Activated CD8-positive, alpha-beta T cell treated with anti-CD3 and anti-CD28 coated beads for 36 hours (primary cell): ENCODE measurements at regions not wholly inside any gene's neighbourhood (a gene's known extent, or its start where the extent isn't known, plus 50 kb on each side); places are given as distances from the start of the nearest gene placed in this dataset.
"Not testable (repeated sequence)": the region's sequence is repeated elsewhere in the genome, so short reads cannot be mapped to it uniquely, and the experiment has no call there.

Source experiments
- ATAC-seq: fragments of 200-7000 bp; cut with Tn5 transposase; one replicate; pipeline ENCODE4 v1.10.0; 2021; ENCODE audit warnings: mild to moderate bottlenecking, moderate library complexity
- CTCF ChIA-PET: fragments of 350-600 bp; sonication (Branson Sonifier 250); formaldehyde crosslinking; loops from one replicate; lab custom pipeline; 2021; ENCODE audit warnings: antibody characterized with exemption; lab: Charles Lee
- POLR2A ChIA-PET: fragments of 350-600 bp; sonication (Branson Sonifier 250); formaldehyde crosslinking; loops from one replicate; lab custom pipeline; 2021; ENCODE audit warnings: antibody characterized with exemption; lab: Charles Lee
- DNase-seq: peaks from one replicate; pipeline ENCODE4 v3.0.0-alpha.2; 2020
- H3K27ac Mint-ChIP-seq: one replicate; pipeline ENCODE4 v1.8.0; 2021; ENCODE audit warnings: mild to moderate bottlenecking, mixed read lengths
- H3K27me3 Mint-ChIP-seq: one replicate; pipeline ENCODE4 v1.8.0; 2021; ENCODE audit warnings: mixed read lengths
- H3K36me3 Mint-ChIP-seq: one replicate; pipeline ENCODE4 v1.8.0; 2021; ENCODE audit warnings: low read depth, mixed read lengths
- H3K4me1 Mint-ChIP-seq: one replicate; pipeline ENCODE4 v1.8.0; 2021; ENCODE audit warnings: low read depth, mixed read lengths
- H3K4me3 Mint-ChIP-seq: one replicate; pipeline ENCODE4 v1.8.0; 2021; ENCODE audit warnings: mild to moderate bottlenecking, moderate library complexity, mixed read lengths
- H3K9me3 Mint-ChIP-seq: one replicate; pipeline ENCODE4 v1.8.0; 2021; ENCODE audit warnings: mixed read lengths
- intact Hi-C: fragments of 100-400 bp; cut with micrococcal nuclease; formaldehyde crosslinking; loops from one replicate; pipeline ENCODE4 v1.10.0; 2022
- TF ChIP-seq, protein P1 (sequence below): fragments of 200-600 bp; IDR thresholded peaks from one replicate; pipeline ENCODE4 v1.8.0; 2022; ENCODE audit warnings: antibody characterized with exemption, mild to moderate bottlenecking

DNA sequence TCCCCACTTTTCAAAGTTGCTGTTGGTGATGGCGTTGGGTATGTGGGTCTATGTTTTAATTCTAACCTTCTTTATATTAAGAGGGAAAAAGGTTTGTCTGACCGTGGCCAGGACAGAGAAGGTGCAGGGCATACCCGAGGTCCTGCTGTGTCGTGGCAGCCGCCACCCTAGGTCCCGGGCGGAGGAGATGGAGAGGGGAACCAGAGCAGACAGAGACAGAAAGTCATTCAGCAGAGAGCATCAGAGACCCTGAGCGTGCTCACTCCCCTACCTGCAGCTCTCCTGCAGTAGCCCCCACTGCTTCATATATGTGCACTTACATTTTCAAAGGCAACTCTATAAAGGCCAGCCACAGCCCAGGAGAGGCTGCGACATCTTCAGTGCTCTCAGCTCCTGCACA lies 327.2 kb upstream of the TNRC6C start:
- H3K36me3 Mint-ChIP-seq = no peaks in the 10 kb centered on the region
- peaks cover 3% of the 10 kb centered on the region for H3K27me3 Mint-ChIP-seq
- TF ChIP-seq, protein P1, sequence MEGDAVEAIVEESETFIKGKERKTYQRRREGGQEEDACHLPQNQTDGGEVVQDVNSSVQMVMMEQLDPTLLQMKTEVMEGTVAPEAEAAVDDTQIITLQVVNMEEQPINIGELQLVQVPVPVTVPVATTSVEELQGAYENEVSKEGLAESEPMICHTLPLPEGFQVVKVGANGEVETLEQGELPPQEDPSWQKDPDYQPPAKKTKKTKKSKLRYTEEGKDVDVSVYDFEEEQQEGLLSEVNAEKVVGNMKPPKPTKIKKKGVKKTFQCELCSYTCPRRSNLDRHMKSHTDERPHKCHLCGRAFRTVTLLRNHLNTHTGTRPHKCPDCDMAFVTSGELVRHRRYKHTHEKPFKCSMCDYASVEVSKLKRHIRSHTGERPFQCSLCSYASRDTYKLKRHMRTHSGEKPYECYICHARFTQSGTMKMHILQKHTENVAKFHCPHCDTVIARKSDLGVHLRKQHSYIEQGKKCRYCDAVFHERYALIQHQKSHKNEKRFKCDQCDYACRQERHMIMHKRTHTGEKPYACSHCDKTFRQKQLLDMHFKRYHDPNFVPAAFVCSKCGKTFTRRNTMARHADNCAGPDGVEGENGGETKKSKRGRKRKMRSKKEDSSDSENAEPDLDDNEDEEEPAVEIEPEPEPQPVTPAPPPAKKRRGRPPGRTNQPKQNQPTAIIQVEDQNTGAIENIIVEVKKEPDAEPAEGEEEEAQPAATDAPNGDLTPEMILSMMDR = no peak
- intact Hi-C loops = no loop called here
- ChIA-PET CTCF (interaction anchor here (1.4 kb wide), 1 partner anchor 11 kb away, joined by 3 read pairs; no protein-coding TSS in a partner anchor), POLR2A (no interaction called here)
- peaks cover 11% of the 10 kb centered on the region for H3K9me3 Mint-ChIP-seq
- H3K4me3 Mint-ChIP-seq = no peak overlapping the region
- H3K27ac Mint-ChIP-seq = no peak overlapping the region
- H3K4me1 Mint-ChIP-seq = peaks cover 22% of the 10 kb centered on the region
- DNase-seq = no peak
- no peak for ATAC-seq

DNA sequence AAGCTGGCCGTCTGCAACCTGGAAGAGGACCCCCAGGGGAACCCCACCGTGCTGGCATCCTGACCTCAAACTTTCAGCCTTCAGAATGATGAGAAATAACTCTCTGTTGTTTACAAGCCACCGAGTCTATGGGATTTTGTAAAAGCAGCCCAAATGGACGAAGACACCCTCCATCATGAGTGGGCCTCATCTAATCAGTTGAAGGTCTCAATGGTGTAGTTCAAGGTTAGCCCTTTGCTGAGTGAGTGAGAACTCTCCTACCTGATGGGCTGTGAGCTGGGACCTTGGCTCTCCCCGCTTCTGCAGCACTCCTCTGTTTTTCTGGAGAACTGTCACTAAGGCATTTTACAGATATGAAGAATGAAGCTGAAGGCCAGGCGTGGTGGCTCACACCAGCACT lies 325.9 kb upstream of the TNRC6C start:
- H3K27me3 Mint-ChIP-seq = peaks cover 3% of the 10 kb centered on the region
- H3K4me1 Mint-ChIP-seq = peaks cover 22% of the 10 kb centered on the region
- TF ChIP-seq, protein P1 = no peak
- H3K27ac Mint-ChIP-seq = no peak overlapping the region
- intact Hi-C loops = no loop called here
- no peak for ATAC-seq
- H3K9me3 Mint-ChIP-seq = peaks cover 4% of the 10 kb centered on the region
- H3K36me3 Mint-ChIP-seq = no peaks in the 10 kb centered on the region
- CTCF ChIA-PET = interaction anchor here (1.0 to 1.4 kb wide), 3 partner anchors 12 to 14 kb away, joined by 3 to 5 read pairs (median 3); no protein-coding TSS in a partner anchor
- DNase-seq = no peak
- POLR2A ChIA-PET = interaction anchor here (1.1 kb wide), 1 partner anchor 14 kb away, joined by 4 read pairs; no protein-coding TSS in a partner anchor
- H3K4me3 Mint-ChIP-seq = no peak overlapping the region

DNA sequence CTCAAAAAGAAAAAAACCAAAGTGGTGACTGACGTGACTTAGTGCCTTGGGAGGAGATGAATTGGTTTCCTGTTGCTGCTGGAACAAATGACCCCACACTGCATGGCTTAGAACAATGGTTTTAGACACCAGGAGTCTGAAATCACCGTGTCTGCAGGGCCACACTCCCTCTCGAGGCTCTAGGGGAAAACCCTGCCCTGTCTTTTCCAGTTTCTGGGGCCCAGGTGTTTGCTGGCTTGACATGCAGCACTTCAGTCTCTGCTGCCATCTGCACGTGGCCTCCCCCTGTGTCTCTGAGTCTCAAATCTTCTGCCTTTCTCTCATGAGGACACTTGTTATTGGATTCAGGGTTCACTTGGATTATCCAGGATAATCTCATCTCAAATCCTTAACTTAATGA lies 323.8 kb upstream of the TNRC6C start:
- peaks cover 4% of the 10 kb centered on the region for H3K27me3 Mint-ChIP-seq
- H3K9me3 Mint-ChIP-seq = no peaks in the 10 kb centered on the region
- H3K4me1 Mint-ChIP-seq = peaks cover 22% of the 10 kb centered on the region
- TF ChIP-seq, protein P1 = no peak
- intact Hi-C loops = no loop called here
- ChIA-PET POLR2A (interaction anchor here (2.0 kb wide), 2 partner anchors 10 to 32 kb away, joined by 6 to 12 read pairs; no protein-coding TSS in a partner anchor), CTCF (interaction anchor here (2.0 kb wide), 1 partner anchor 10 kb away, joined by 11 read pairs; no protein-coding TSS in a partner anchor)
- peak; percentile 98 for ATAC-seq
- peak overlapping the region; percentile 92 for H3K27ac Mint-ChIP-seq
- DNase-seq = peak; percentile 86
- H3K36me3 Mint-ChIP-seq = no peaks in the 10 kb centered on the region
- no peak overlapping the region for H3K4me3 Mint-ChIP-seq

DNA sequence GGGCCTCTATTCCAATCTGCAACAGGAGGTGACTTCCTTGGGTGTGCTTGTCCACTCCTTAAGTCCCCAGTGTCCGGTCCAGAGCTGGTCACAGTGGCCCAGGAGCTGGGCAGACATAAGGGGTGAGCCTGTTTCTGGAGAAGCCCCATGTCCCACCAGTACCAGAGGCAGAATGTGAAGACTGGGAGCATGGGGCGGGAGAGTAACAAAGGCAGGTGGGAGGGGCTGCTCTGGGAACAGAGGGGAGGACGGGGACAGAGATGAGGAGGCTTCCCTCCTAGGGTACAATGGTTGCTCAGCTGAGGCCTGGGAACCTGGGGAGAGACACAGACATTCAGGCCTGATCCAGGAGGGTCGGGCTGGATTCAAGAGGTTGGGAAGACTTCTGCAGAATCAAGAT lies 323.3 kb upstream of the TNRC6C start:
- CTCF ChIA-PET = interaction anchor here (1.8 to 2.0 kb wide), 2 partner anchors 10 to 15 kb away, joined by 3 to 11 read pairs; no protein-coding TSS in a partner anchor
- intact Hi-C loops = no loop called here

GRCh38 chr17:77635785-77636184 lies 322.7 kb upstream of the TNRC6C start:
- H3K36me3 Mint-ChIP-seq, H3K27me3 Mint-ChIP-seq, DNase-seq, ATAC-seq, H3K9me3 Mint-ChIP-seq, H3K4me3 Mint-ChIP-seq, intact Hi-C loops: not testable (repeated sequence)
- CTCF ChIA-PET = interaction anchor here (0.6 to 2.0 kb wide), 4 partner anchors 9 to 254 kb away, joined by 3 to 11 read pairs (median 4); no protein-coding TSS in a partner anchor
- peak overlapping the region; percentile 92 for H3K27ac Mint-ChIP-seq
- peaks cover 22% of the 10 kb centered on the region for H3K4me1 Mint-ChIP-seq
- POLR2A ChIA-PET = interaction anchor here (0.6 to 2.0 kb wide), 4 partner anchors 9 to 478 kb away, joined by 3 to 12 read pairs (median 4); no protein-coding TSS in a partner anchor

More for the DNA sequence above, 323.3 kb upstream of the TNRC6C start:
- TF ChIP-seq, protein P1 = no peak
- Mint-ChIP-seq H3K27ac (peak overlapping the region; percentile 92), H3K9me3 (no peaks in the 10 kb centered on the region), H3K36me3 (no peaks in the 10 kb centered on the region), H3K4me3 (no peak overlapping the region), H3K4me1 (peaks cover 22% of the 10 kb centered on the region), H3K27me3 (peaks cover 4% of the 10 kb centered on the region)
- ATAC-seq (peak; percentile 8), DNase-seq (no peak)
- POLR2A ChIA-PET = interaction anchor here (2.0 kb wide), 2 partner anchors 10 to 32 kb away, joined by 6 to 12 read pairs; no protein-coding TSS in a partner anchor
